Osteocyte (in vitro differentiated cells): ENCODE measurements at regions not wholly inside any gene's neighbourhood (a gene's known extent, or its start where the extent isn't known, plus 50 kb on each side); places are given as distances from the start of the nearest gene placed in this dataset.

Experiments used
- DNase-seq: peaks from one replicate; pipeline ENCODE4 v3.0.0; 2021; ENCODE audit warnings: mixed read lengths; ENCODE audit not compliant: unreplicated experiment; ENCODE audit errors: extremely low spot score
- H3K27ac Mint-ChIP-seq: one replicate; pipeline ENCODE4 v1.8.0; 2021; ENCODE audit warnings: mild to moderate bottlenecking, mixed read lengths; ENCODE audit not compliant: unreplicated experiment
- H3K27me3 Mint-ChIP-seq: one replicate; pipeline ENCODE4 v1.8.0; 2021; ENCODE audit warnings: mixed read lengths; ENCODE audit not compliant: unreplicated experiment
- H3K36me3 Mint-ChIP-seq: one replicate; pipeline ENCODE4 v1.8.0; 2021; ENCODE audit warnings: mixed read lengths; ENCODE audit not compliant: unreplicated experiment
- H3K4me1 Mint-ChIP-seq: one replicate; pipeline ENCODE4 v1.8.0; 2021; ENCODE audit warnings: mixed read lengths; ENCODE audit not compliant: unreplicated experiment
- H3K4me3 Mint-ChIP-seq: one replicate; pipeline ENCODE4 v1.8.0; 2021; ENCODE audit warnings: mild to moderate bottlenecking, moderate library complexity, mixed read lengths; ENCODE audit not compliant: unreplicated experiment
- H3K9me3 Mint-ChIP-seq: one replicate; pipeline ENCODE4 v1.8.0; 2021; ENCODE audit warnings: mixed read lengths; ENCODE audit not compliant: unreplicated experiment
- TF ChIP-seq, protein P1 (sequence below): fragments of 200-600 bp; sonication (generic); IDR thresholded peaks from 2 replicates; pipeline ENCODE4 v1.5.0; 2021; ENCODE audit warnings: antibody characterized with exemption, mild to moderate bottlenecking, moderate library complexity

- Mint-ChIP-seq H3K27ac (no peak overlapping the region), H3K9me3 (peaks cover 43% of the 10 kb centered on the region), H3K4me1 (no peaks in the 10 kb centered on the region), H3K4me3 (no peak overlapping the region), H3K36me3 (no peaks in the 10 kb centered on the region), H3K27me3 (no peaks in the 10 kb centered on the region)
- no peak for DNase-seq
- TF ChIP-seq, protein P1, sequence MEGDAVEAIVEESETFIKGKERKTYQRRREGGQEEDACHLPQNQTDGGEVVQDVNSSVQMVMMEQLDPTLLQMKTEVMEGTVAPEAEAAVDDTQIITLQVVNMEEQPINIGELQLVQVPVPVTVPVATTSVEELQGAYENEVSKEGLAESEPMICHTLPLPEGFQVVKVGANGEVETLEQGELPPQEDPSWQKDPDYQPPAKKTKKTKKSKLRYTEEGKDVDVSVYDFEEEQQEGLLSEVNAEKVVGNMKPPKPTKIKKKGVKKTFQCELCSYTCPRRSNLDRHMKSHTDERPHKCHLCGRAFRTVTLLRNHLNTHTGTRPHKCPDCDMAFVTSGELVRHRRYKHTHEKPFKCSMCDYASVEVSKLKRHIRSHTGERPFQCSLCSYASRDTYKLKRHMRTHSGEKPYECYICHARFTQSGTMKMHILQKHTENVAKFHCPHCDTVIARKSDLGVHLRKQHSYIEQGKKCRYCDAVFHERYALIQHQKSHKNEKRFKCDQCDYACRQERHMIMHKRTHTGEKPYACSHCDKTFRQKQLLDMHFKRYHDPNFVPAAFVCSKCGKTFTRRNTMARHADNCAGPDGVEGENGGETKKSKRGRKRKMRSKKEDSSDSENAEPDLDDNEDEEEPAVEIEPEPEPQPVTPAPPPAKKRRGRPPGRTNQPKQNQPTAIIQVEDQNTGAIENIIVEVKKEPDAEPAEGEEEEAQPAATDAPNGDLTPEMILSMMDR = no peak
These were observed 419.6 kb downstream of the NPIPA7 start for GRCh38 chr16:16798504-16798903.

DNA sequence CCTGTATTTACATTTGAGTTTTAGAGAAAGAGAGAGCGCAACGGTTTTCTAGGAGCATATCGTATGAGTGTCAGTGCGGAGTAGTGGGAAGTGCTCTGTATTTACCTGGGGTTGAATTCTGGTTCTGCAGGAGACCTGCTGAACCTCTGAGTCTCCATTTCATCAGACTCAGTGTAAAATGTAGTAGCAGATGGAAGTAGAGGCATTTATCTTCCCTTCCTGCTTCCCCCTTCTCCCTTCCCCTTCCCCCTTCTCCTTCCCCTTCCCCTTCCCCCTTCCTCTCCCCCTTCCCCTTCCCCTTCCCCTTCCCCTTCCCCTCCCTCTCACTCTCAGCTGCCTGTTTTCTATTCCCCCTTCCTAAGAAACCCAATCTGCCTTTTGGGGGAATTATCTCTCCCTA, 426.9 kb downstream of the NPIPA7 start:
- H3K36me3 Mint-ChIP-seq = no peaks in the 10 kb centered on the region

DNA sequence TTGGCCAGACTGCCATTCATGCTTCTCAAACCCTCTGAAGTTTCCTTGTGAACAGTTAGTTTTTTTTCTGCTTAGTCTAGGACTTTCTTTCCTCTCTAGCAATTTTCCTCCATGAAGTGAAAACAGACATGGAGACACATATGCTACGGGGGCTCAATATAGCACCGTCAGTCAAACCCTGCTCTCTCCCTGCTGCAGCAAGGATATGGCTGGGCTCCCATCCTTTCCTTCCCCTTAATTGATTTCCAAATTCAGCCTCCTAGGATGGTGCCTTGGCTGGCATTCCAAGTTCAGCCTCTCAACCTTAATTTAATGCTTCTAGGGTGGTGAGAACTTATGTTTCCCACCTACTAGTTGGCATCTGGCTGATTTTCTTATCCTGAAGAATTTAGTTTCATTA, 436.7 kb downstream of the NPIPA7 start:
- no peak for DNase-seq
- H3K4me1 Mint-ChIP-seq = no peaks in the 10 kb centered on the region
- TF ChIP-seq, protein P1 = no peak
- peaks cover 34% of the 10 kb centered on the region for H3K9me3 Mint-ChIP-seq
- H3K27me3 Mint-ChIP-seq = no peaks in the 10 kb centered on the region
- no peak overlapping the region for H3K27ac Mint-ChIP-seq
- no peak overlapping the region for H3K4me3 Mint-ChIP-seq
- H3K36me3 Mint-ChIP-seq = no peaks in the 10 kb centered on the region

More for the DNA sequence above, 426.9 kb downstream of the NPIPA7 start:
- DNase-seq = no peak
- Mint-ChIP-seq H3K9me3 (peaks cover 34% of the 10 kb centered on the region), H3K27me3 (no peaks in the 10 kb centered on the region), H3K27ac (no peak overlapping the region), H3K4me3 (no peak overlapping the region), H3K4me1 (no peaks in the 10 kb centered on the region)
- TF ChIP-seq, protein P1 = no peak

DNA sequence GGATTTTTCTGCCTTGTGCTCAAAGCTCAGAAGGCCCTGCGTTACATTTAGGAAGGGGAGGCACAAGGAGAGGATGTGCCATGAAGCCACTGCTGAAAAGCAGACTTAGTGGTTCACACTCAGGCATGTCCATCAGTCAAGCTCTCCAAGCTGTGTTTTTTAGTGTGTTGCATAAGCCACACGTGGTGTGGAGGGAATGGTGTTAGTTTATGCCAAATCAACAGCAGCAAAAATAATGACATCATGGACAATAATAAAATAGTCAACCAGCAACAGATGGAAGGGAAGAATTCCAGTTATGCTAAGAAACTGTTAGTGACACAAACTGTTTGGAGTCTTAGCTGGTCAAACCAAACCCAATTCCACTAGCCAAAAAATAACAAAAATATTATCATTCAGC, 438.3 kb downstream of the NPIPA7 start:
- Mint-ChIP-seq H3K9me3 (peaks cover 38% of the 10 kb centered on the region), H3K4me1 (no peaks in the 10 kb centered on the region), H3K27ac (no peak overlapping the region), H3K27me3 (no peaks in the 10 kb centered on the region), H3K36me3 (no peaks in the 10 kb centered on the region), H3K4me3 (no peak overlapping the region)
- TF ChIP-seq, protein P1 = no peak
- DNase-seq = no peak

DNA sequence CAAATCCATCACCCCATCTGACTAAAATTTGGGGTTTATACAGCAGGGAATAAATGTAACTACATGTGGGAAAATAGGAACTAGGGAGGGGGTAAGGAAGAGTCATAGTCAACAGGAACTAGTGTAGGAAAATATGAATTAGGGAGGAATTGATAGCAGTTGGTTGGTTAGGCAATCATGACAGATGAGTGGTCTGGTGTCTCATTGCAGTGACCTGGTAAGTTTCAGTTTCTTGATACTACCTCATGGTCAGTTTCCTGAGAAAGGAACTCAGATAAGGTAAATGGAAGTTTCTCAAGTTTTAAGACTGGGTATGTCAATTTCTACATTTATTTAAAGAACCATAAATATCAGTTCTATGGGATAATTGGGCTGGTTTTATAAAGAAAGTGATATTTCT, 442.3 kb downstream of the NPIPA7 start:
- Mint-ChIP-seq H3K36me3 (no peaks in the 10 kb centered on the region), H3K9me3 (peaks cover 36% of the 10 kb centered on the region)

More for the DNA sequence above, 442.3 kb downstream of the NPIPA7 start:
- Mint-ChIP-seq H3K27ac (no peak overlapping the region), H3K4me1 (no peaks in the 10 kb centered on the region), H3K27me3 (no peaks in the 10 kb centered on the region), H3K4me3 (no peak overlapping the region)
- DNase-seq = no peak
- TF ChIP-seq, protein P1 = no peak
